Eye (tissue), 1 donor: ENCODE measurements at regions not wholly inside any gene's neighbourhood (a gene's known extent, or its start where the extent isn't known, plus 50 kb on each side); places are given as distances from the start of the nearest gene placed in this dataset.
"Not testable (repeated sequence)": the region's sequence is repeated elsewhere in the genome, so short reads cannot be mapped to it uniquely, and the experiment has no call there.

ENCODE experiments used
- DNase-seq: peaks from one replicate; pipeline ENCODE4 v3.0.0-alpha.2; 2015

GRCh38 chr5:148744380-148744779, 82.0 kb upstream of the ADRB2 start:
- DNase-seq = not testable (repeated sequence)

- DNase-seq = no peak
Observed at GRCh38 chr5:148746826-148747535, 79.4 kb upstream of the ADRB2 start.

- no peak for DNase-seq
Observed at GRCh38 chr5:148747536-148747906, 78.9 kb upstream of the ADRB2 start.

GRCh38 chr5:148748702-148749392, 77.6 kb upstream of the ADRB2 start:
- DNase-seq = no peak

GRCh38 chr5:148750614-148751013, 75.8 kb upstream of the ADRB2 start:
- no peak for DNase-seq

- no peak for DNase-seq
Observed at GRCh38 chr5:148751025-148751424, 75.4 kb upstream of the ADRB2 start.

- not testable (repeated sequence) for DNase-seq
Observed at GRCh38 chr5:148752375-148752774, 74.0 kb upstream of the ADRB2 start.

- DNase-seq = no peak
Observed at GRCh38 chr5:148759101-148759500, 67.3 kb upstream of the ADRB2 start.

- no peak for DNase-seq
Observed at GRCh38 chr5:148760945-148761638, 65.3 kb upstream of the ADRB2 start.

- DNase-seq = no peak
Observed at GRCh38 chr5:148763996-148764395, 62.4 kb upstream of the ADRB2 start.

GRCh38 chr5:148765061-148765460, 61.4 kb upstream of the ADRB2 start:
- no peak for DNase-seq

GRCh38 chr5:148768806-148769415, 57.5 kb upstream of the ADRB2 start:
- no peak for DNase-seq

GRCh38 chr5:148769941-148770340, 56.5 kb upstream of the ADRB2 start:
- DNase-seq = no peak

GRCh38 chr5:148774313-148774712, 52.1 kb upstream of the ADRB2 start:
- DNase-seq = no peak

- DNase-seq = no peak
Observed at GRCh38 chr5:148776261-148776660, 50.1 kb upstream of the ADRB2 start.
